ENCODE measurements at regions not wholly inside any gene's neighbourhood (a gene's known extent, or its start where the extent isn't known, plus 50 kb on each side); places are given as distances from the start of the nearest gene placed in this dataset.

DNA sequence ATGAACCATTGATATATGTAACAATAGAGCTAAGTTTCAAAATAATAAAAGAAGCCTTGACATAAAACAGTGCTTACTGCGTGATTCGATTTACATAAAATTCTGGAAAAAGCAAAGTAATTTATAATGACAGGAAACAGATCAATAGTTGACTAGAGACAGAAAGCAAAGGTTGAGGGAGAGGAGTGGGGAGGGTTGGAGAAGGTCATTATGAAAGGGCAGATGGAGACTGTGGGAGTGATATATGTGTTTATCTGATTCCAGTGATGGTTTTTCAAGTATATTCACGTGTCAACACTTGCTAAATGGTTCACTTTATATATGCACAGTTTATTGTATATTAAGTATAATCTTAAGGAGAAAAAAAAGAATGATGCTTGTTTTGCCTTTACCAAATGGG lies 1885.7 kb upstream of the NUDT12 start:
- no peak for DNase-seq

DNA sequence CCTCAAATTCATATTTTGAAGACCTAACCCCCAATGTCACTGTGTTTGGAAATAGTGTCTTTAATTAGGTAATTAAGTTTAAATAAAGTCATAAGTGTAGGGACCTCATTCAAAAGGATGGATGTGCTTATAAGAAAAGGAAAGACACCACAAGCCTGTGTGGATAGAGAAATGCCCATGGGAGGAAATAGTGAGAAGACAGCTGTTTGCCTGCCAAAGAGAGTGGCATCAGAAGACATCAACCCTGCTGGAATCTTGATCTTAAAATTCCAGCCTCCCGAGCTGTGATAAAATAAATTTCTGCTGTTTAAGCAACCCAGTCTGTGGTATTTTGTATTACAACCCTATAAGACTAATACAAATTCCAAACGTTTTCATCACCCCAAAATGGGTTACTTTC lies 1867.9 kb upstream of the NUDT12 start:
- no peak for DNase-seq

DNA sequence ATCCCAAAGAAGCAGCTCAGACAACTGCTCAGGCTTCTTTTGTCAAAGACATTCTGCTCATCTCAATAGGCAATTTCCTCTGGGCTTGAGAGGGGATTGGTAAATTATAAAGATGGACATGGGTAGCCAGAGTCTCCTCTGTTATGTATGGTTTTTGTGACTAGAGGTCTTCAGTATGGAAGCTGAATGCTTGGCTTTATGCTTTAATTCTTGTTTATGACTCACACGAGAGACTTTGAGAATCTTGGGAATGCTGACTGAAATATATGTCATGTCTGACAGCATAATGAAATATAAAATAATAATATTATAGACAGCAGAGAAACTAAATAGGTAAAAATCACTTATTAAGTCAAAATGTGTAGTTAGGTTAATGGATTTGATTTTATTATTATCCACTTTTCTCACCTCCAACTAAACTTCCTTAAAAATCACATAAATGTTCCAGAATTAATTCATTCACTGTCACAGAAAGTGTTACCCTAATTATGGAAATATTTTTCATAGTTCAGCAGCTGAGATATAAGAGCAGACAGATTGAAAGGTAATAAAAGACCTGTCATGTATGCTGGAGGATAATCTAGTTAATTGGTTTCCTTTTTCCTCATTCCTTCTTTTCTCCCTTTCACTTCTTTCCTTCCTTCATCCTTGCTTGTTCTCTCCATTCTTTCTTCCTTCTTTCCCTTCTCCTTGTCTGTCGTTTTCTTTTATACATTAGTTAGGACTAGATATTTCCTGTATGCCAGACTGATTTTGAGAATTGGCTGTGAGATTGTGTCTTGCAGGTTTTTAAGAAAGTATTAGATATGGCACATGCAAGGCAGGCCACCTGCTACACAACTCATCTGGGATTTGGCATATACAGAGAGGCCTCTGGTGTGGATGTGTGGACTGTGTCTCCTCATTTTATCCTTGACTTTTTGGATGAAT lies 1866.1 kb upstream of the NUDT12 start:
- DNase-seq: no peak

DNA sequence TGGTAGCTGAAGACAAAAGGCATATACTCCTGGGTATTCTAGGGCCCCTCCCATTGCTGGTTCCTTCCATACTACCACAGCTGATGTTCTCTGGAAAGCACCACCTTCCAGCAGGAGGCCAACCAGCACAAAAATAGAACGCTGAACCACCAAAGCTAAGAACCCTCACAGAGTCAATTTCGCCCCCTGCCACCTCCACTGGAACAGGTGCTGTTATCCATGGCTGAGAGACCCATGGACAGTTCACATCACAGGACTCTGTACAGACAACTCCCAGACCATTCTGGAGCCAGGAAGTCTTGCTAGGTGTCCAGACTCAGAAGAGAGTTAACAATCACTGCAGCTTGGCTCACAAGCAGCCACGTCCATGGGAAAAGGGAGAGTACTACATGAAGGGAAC lies 1851.5 kb upstream of the NUDT12 start:
- DNase-seq: no peak

DNA sequence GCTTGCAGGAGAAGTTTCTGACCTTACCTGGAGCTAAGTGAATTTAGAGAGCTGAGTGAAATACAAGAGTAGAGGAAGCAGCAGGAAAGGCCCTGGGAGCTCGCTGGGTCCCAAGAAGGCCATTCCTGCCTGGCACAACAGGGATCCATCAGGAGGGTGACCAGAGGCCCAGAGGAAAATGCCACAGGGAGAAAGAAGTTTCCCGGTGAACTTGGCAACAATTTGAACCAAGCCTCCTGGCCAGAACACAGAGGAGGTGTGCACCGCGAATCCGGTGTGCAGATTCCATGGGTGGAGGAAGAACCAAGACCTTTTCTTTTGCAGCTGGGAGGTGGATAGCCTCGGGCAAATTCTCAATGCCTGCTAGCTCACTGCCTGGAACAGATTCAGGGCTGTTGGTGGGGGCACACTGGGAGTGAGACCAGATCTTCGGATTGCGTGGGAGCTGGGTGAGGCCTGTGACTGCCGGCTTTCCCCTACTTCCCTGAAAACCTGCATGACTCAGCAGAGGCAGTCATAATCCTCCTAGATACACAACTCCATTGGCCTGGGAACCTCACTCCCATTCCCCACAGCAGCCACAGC lies 1850.9 kb upstream of the NUDT12 start:
- DNase-seq: peak; percentile 62

DNA sequence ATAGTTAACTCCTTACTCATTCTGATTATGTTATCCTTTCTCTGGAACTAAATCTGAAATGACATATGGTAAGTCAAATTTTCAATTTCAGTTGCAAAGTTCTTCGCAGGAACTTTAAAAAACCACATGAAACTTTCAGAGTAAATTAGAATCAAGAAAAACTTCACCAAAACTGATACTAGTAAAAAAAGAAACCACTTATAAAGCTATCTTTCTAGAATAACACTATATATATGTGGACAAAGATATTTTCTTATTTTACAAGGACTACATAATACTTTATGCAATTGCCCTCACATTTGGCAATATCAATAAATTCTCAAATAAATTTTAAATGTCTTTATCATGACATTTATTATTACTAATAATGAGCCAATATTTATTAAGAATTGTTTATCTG lies 1847.1 kb upstream of the NUDT12 start:
- no peak for DNase-seq

DNA sequence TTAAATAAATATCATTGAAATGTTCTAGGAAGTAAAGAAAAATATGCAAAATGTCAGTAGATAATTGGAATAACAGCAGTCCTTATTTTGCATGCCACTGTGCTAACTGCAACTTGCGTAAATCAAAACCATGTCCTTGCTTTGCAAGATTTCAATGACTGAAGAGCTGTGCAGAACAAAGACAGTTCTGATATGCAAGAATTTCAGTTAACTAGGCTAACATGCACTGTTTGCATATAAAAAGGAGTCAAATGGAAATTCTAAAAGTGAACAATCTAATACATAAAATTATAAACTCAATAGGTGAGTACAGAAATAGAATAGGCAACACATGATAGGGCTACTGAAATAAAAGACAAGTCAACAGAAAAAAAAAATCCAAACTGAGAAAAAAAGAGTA lies 1844.6 kb upstream of the NUDT12 start:
- DNase-seq: no peak

DNA sequence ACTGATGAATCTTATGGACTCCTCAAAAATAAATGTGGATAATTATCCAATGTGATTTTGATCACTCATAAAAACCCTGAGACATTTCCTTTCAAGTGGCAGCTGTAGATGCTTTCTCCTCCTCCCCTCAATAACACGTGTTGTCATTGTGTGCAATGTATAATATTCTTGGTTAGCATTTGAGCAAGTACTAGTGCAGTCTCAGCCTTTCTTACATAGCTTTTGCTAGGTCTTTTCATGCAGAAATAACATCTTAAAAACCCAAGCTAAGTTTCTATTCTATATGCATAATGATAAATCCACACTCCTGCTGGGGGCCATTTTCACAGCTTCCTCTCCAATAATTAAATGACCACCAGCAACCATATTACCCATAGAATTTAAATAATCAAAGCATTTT lies 1835.2 kb upstream of the NUDT12 start:
- no peak for DNase-seq

DNA sequence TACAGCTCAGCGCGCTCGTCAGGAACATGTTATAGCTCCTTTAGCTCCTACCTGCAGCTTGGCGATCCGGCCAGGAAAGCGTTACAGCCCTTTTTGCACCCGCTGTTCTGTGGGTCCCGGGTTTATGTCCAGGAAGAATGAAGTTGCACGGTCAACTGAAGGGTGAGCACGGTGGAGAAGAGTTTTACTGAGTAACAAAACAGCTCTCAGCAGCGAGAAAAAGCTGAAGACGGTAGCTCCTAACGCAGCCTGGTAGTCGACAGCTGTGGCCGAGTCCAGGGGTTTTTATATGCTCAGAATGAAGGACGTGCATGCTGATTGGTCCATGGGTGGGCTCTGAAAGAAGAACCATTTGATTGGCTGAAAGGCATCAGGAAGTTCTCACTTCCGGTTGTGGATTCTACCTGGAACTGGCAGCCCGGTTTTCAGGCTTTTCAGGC lies 1830.1 kb upstream of the NUDT12 start:
- peak; percentile 36 for DNase-seq

DNA sequence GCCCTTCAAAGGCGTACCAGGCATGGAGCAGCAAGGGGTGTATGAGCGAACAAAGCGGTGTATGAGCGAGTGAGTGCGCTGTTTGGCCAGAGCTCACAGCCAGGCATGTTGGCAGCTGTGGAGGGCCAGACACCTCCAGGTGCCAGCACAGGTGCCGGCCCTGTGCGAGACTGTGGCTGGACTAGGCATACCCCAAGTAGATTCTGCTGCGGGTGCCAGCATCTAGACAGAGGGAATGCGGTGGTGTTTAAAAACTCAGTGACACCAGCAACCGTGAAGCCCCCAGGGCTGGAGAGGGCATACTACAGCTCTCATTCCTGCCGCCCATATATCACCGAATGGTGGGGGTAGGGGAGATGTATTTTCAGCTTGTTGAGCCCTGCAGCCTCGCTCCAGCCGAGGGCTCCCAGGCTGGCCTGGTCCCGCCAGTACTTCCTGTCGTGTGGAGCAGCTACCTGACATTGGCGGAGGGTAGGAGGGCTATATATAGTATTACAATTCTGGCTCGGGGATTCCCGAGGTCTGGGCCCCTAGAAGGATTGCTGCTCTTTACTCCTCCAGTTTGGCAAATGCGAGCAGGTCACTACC lies 1829.6 kb upstream of the NUDT12 start:
- DNase-seq: no peak

DNA sequence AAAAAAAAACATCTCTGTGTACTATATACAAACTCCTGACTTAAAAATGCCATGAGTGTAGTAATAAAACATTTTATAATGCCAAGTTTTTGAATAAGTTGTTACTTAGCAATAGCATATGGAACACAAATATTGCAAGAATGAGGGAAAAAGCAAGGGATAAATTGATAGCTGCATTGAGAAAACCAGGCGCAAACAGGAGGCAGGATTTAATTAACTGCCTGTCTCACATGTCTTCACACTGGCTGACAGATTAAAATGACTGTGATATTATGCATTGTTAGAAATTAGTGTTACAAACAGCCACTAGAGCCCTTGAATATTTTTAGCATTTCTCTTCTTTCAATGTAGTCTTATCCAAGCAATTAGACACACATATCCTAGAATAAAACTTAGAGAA lies 1817.5 kb upstream of the NUDT12 start:
- DNase-seq: no peak

DNA sequence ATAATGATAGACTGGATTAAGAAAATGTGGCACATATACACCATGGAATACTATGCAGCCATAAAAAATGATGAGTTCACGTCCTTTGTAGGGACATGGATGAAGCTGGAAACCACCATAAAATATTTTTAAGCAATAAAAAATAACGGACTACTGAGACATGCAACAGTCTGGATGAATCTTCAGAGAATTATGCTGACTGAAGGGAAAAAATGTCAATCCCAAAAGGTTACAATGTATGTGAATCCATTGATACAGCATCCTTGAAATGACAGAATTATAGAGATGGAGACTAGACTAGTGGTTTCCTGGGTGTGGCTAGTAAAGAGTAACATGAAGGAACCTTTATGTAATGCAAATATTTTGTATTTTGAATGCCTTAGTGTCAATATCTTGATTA lies 1808.6 kb upstream of the NUDT12 start:
- no peak for DNase-seq

DNA sequence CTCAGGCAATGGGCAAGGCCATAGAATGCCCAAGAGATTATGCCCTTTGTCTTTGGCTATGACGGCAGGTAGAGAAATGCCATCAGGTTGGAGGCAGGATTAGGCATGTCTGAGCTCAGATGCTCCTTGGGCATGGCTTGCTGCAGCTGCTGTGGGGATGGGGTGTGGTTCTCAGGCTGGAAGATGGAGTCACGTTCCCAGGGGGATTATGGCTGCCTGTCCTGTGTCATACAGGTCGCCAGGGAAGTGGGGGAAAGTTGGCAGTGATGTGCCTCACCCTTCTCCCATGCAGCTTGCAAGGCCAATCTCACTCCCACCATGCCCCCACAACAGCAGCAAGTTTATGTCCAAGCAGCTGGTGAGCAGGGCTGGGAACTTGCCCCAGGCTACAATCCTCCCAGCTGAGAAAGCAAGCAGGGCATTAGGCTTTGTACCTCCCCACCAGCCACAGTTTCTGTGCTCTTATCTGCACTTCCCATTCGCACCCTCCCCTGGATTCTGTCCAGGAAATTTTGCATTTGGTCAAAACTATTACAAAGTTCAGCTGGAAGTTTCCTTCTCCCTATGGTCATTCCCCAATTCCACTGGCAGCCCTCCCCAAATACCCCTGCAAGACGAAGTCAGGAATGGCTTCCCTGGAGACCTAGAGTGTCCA lies 1788.0 kb upstream of the NUDT12 start:
- no peak for DNase-seq

DNA sequence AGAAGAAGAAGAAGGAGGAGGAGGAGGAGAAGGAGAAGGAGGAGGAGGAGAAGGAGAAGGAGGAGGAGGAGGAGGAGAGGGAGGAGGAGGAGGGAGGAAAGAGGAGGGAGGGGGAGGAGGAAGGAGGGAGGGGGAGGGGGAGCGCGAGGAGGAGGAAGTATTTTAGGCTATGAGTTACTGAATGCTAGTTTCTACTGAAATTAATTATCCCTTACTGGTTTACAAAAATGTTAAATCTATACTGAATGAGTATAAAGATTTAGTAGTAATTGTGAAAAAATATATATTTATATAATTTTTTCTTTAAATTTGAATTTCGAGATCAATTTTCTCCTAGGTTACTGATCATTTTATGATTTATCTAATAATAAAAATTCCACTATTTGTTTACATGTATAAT lies 1769.0 kb upstream of the NUDT12 start:
- DNase-seq: no peak

DNA sequence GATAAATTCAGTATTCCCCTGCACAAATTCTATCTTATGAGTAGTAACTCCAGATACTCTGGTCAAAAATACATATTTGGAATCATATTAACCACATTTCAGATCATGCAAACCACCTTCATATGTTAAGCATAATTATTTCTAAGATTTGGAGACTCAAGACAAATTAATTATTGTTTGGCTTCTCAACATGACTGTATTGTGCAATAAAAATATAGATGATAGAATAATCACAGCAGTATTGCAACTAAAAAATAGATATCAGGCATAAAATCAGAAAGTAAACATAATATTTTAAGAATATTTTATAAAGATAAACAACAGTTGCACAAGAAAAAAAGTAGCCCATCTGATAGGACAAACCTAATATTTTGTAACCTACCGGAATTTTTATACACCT lies 1767.6 kb upstream of the NUDT12 start:
- DNase-seq: no peak

DNA sequence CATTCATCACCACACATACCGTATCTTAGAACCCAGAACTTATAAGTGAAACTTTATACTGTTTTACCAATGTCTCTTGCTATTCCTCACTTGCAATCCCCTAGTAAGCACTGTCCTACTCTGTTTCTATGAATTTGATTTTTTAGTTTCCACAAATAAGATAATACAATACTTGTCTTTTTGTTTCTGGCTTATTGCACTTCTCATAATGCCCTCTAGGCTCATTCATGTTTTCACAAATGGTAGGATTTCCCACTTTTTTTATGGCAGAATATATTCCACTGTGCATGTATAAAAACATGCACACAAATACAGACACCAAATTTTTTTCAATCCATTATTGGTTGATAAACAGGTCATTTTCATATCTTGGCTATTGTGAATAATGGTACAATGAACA lies 1742.3 kb upstream of the NUDT12 start:
- DNase-seq: no peak

DNA sequence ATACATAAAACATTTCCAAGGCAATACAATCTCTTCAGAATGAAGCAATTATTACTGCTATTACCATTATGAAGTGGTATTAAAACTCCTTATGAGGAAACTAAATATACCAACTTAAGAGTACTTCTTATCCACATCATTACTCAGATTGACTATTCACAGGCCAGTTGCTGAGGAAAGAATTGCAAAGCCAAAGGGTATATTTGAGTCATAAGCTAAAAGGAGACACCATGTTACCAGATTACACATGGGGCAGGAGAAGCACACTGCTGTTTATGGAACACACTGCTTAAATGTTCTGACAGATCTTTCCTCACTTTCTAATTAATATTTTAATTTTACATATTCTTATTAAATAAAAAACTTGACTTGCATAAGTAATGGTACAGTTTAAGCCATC lies 1726.4 kb upstream of the NUDT12 start:
- DNase-seq: no peak

DNA sequence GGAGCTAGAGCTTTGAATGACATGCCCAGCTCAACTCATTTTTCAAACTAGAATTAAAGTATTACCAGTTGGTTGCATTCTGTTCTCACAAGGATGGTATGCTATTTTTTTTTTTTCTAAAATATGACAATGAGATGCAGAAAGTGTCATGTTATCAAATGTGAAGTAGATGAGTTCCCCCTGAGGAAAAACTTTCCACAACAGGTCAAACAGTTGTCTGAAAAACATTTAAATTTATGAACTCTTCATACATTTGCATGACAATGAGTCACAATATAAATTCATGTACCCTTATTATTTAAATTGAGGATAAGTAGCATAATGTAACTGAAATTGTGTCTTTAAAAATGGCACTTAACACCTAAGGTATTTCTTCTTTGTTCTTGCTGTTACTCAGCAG lies 1720.5 kb upstream of the NUDT12 start:
- DNase-seq: no peak

DNA sequence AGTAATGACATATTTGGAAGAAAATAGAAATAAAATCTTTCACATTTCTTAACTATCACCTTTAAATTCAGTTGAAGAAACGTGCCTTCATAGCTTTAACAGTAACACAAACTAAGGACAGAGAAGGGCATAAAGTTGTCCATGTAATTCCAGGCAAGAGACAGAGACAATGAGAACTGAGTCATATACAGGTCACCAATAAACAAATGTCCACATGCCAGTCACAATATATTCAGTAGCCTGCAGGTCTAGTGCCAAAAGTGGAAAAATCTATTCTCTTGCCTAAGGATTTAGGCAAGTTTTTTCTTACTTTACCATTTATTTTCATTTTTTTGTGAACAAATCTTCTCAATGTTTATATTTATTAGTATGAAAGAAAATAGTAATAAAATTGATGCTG lies 1711.5 kb upstream of the NUDT12 start:
- DNase-seq: no peak

DNA sequence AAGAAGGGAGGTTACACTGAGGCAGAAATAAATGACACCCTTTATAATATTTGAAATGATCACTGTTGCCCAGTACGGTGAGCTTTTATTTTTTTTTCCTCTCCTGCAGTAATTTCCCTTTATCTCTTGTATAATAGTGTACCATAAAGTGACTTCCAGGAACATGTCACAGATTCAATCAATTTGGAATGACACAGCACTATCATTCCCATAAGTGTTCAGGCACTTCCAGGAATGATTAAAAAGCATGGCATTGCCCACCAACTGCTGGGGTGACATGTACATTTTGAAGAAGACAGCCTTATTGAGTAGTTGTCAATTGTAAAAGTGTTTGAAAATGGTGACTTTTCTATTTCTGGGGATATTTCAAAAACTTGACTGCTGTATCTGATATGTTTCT lies 1700.9 kb upstream of the NUDT12 start:
- no peak for DNase-seq

DNA sequence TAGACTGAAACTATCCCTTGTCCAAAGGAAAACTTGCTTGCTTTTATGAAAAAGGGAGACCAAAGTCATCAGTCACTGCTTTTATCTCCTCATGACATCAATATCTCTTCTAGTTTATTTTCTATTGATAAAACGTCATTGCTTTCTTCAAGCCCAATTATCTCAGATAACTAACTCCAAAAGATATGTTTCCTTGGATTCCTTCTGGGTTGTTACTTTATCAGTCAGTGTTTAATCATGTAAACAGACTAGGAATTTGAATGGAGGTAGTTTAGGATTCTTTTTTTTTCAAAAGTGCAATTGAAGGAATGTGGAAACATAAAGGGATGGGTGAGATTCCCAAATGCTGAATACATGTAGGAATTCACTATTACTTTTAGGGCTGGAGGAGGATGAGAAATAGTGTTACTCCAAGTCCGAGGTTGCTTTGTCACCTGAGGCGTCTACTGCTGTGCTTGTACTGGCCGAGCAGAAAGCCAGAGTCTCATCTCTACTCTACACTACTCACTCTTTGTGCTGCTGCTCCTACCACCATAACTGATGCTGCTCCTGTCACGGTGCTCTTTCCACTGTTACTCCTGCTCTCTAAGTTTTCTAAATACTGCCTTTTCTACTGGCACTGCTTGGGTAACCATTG lies 1697.1 kb upstream of the NUDT12 start:
- DNase-seq: no peak

DNA sequence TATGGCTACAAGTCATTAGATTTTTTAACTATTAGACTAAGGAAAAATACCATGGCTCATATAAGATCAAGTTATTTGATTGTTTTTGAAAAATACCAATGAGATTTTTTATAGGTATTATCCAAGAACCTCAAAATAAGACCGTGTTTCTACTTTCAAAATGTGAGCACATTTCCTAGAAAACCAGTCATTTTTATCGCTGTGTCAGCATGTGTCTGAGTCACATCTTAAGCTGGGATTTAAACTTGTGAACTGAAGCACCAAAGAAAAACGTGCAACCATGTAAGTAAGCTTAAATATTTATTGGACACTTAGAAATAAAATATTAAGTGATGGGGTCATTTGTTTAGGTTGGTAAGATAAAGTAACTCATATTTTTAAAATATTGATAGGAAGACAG lies 1676.0 kb upstream of the NUDT12 start:
- DNase-seq: no peak

DNA sequence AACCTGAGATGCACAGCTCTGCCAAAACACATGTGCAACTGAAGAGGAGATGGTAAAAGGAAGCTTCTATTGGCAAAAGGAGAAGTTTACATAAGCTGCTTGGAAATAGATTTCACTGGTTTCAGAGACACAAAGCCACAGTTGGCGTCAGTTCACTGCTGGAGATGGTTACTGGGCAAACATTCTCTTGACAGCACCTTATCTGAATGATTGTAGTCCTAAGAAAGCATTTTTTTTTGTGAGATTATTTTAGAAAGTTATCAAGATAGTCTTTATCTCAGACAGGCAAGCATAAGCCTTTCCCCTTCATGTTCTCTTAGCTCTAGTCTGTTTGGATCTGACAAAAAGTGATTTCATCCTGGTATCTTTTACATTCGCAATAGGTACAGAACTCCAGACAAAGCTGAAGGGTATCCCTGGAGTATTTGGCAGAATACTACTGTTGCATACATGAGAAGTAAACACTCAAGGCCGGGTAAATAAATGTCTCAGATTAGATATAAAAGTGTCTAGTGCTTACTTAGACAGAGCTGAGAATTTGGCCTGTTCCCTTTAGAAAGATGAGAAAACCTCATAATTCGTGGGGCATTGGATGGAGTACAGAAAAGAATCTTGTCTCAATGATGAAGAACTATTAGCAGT lies 1668.0 kb upstream of the NUDT12 start:
- no peak for DNase-seq

All from islet precursor cell (in vitro differentiated cells).